Thymus (tissue), 11 donors: ENCODE measurements at regions not wholly inside any gene's neighbourhood (a gene's known extent, or its start where the extent isn't known, plus 50 kb on each side); places are given as distances from the start of the nearest gene placed in this dataset.

Experiments
- DNase-seq, 9 donors: peaks; one replicate each; pipeline ENCODE4 v3.0.0-alpha.2; 2013; ENCODE audit warnings: low spot score in 9 of 9, low read depth in 6 of 9, missing footprints in 1 of 9
- H3K27ac ChIP-seq, 2 donors: one replicate each; pipeline ENCODE4 v1.5.1; 2013; ENCODE audit warnings: control low read depth in 1 of 2, low read depth in 1 of 2, low read length in 1 of 2, mild to moderate bottlenecking in 1 of 2, moderate library complexity in 1 of 2
- H3K27me3 ChIP-seq, 2 donors: one replicate each; pipeline ENCODE4 v1.5.1; 2013; ENCODE audit warnings: low read length in 1 of 2; ENCODE audit not compliant: control insufficient read depth in 2 of 2, insufficient read depth in 1 of 2
- H3K36me3 ChIP-seq, 2 donors: one replicate each; pipeline ENCODE4 v1.5.1; 2013; ENCODE audit warnings: low read length in 1 of 2, mild to moderate bottlenecking in 1 of 2, moderate library complexity in 1 of 2; ENCODE audit not compliant: control insufficient read depth in 2 of 2, insufficient read depth in 2 of 2
- H3K4me1 ChIP-seq, 2 donors: one replicate each; pipeline ENCODE4 v1.5.1; 2013; ENCODE audit warnings: low read length in 2 of 2; ENCODE audit not compliant: control insufficient read depth in 2 of 2, insufficient read depth in 2 of 2
- H3K4me3 ChIP-seq, 2 donors: one replicate each; pipeline ENCODE4 v1.5.1; 2013; ENCODE audit warnings: low read length in 2 of 2, control low read depth in 1 of 2, mild to moderate bottlenecking in 1 of 2
- H3K9me3 ChIP-seq, 2 donors: one replicate each; pipeline ENCODE4 v1.5.1; 2013; ENCODE audit warnings: low read length in 1 of 2, mild to moderate bottlenecking in 1 of 2; ENCODE audit not compliant: control insufficient read depth in 2 of 2, insufficient read depth in 1 of 2
- WGBS: extraction: QIAGEN DNeasy Blood & Tissue Kit; methylation state at CpG from one replicate; pipeline ENCODE4 v1.1.7; 2013; 5-methylcytosine and 5-hydroxymethylcytosine counted together
- donor health status: healthy.

GRCh38 chr7:418636-419280, 100.9 kb downstream of the PDGFA start:
- H3K27ac ChIP-seq, result no peak overlapping the region
- DNase-seq, result no peak
- WGBS, result 93% methylated on average over 11 of the region's 11 CpGs
- H3K4me3 ChIP-seq, result no peak overlapping the region
- peaks cover 0 to 38% of the 10 kb centered on the region in 2 donors for H3K9me3 ChIP-seq
- no peaks in the 10 kb centered on the region for H3K4me1 ChIP-seq
- no peaks in the 10 kb centered on the region for H3K36me3 ChIP-seq
- H3K27me3 ChIP-seq, result no peaks in the 10 kb centered on the region

GRCh38 chr7:420142-421093, 99.2 kb downstream of the PDGFA start:
- Histone ChIP-seq H3K27me3 (no peaks in the 10 kb centered on the region), H3K9me3 (peaks cover 0 to 33% of the 10 kb centered on the region in 2 donors), H3K4me3 (no peak overlapping the region), H3K36me3 (no peaks in the 10 kb centered on the region), H3K4me1 (no peaks in the 10 kb centered on the region), H3K27ac (no peak overlapping the region)
- DNase-seq, result no peak
- 93% methylated on average over 20 of the region's 20 CpGs for WGBS

GRCh38 chr7:421136-421991, 98.3 kb downstream of the PDGFA start:
- Histone ChIP-seq H3K27ac (no peak overlapping the region), H3K4me3 (no peak overlapping the region)
- 73% methylated on average over 57 of the region's 57 CpGs for WGBS

GRCh38 chr7:422191-422885, 97.3 kb downstream of the PDGFA start:
- Histone ChIP-seq H3K27ac (no peak overlapping the region), H3K4me1 (peaks cover 0 to 4% of the 10 kb centered on the region in 2 donors), H3K4me3 (no peak overlapping the region), H3K9me3 (peaks cover 0 to 16% of the 10 kb centered on the region in 2 donors), H3K36me3 (no peaks in the 10 kb centered on the region), H3K27me3 (no peaks in the 10 kb centered on the region)
- no peak for DNase-seq
- WGBS, result 94% methylated on average over 33 of the region's 33 CpGs

More at GRCh38 chr7:421136-421991, 98.3 kb downstream of the PDGFA start:
- Histone ChIP-seq H3K27me3 (no peaks in the 10 kb centered on the region), H3K36me3 (no peaks in the 10 kb centered on the region), H3K4me1 (peaks cover 0 to 4% of the 10 kb centered on the region in 2 donors), H3K9me3 (peaks cover 0 to 25% of the 10 kb centered on the region in 2 donors)
- no peak for DNase-seq

GRCh38 chr7:422886-423225, 96.8 kb downstream of the PDGFA start:
- peaks cover 0 to 4% of the 10 kb centered on the region in 2 donors for H3K4me1 ChIP-seq
- 94% methylated on average over 15 of the region's 15 CpGs for WGBS
- H3K36me3 ChIP-seq, result no peaks in the 10 kb centered on the region
- H3K27ac ChIP-seq, result no peak overlapping the region
- H3K27me3 ChIP-seq, result no peaks in the 10 kb centered on the region
- no peak overlapping the region for H3K4me3 ChIP-seq
- no peak for DNase-seq
- H3K9me3 ChIP-seq, result peaks cover 0 to 10% of the 10 kb centered on the region in 2 donors

- Histone ChIP-seq H3K27ac (no peak overlapping the region), H3K4me1 (peaks cover 0 to 4% of the 10 kb centered on the region in 2 donors), H3K4me3 (no peak overlapping the region), H3K36me3 (no peaks in the 10 kb centered on the region), H3K9me3 (peaks cover 0 to 6% of the 10 kb centered on the region in 2 donors), H3K27me3 (no peaks in the 10 kb centered on the region)
- 92% methylated on average over 28 of the region's 28 CpGs for WGBS
- no peak for DNase-seq
Measured at GRCh38 chr7:423312-424260, 96.1 kb downstream of the PDGFA start.

GRCh38 chr7:424301-424935, 95.2 kb downstream of the PDGFA start:
- no peak for DNase-seq
- Histone ChIP-seq H3K27ac (no peak overlapping the region), H3K4me3 (no peak overlapping the region), H3K4me1 (peaks cover 0 to 4% of the 10 kb centered on the region in 2 donors), H3K9me3 (no peaks in the 10 kb centered on the region), H3K27me3 (no peaks in the 10 kb centered on the region), H3K36me3 (no peaks in the 10 kb centered on the region)
- WGBS, result 87% methylated on average over 9 of the region's 9 CpGs
